ENCODE measurements at regions not wholly inside any gene's neighbourhood (a gene's known extent, or its start where the extent isn't known, plus 50 kb on each side); places are given as distances from the start of the nearest gene placed in this dataset.
"Not testable (repeated sequence)": the region's sequence is repeated elsewhere in the genome, so short reads cannot be mapped to it uniquely, and the experiment has no call there.

- H3K27ac ChIP-seq (ENCODE audit: low read depth, low read length); H3K27me3 ChIP-seq (ENCODE audit: control insufficient read depth, insufficient read depth, low read length, poor library complexity, severe bottlenecking); H3K36me3 ChIP-seq (ENCODE audit: control insufficient read depth, insufficient read depth, low read length); H3K4me3 Mint-ChIP-seq; H3K4me1 ChIP-seq (ENCODE audit: control insufficient read depth, insufficient read depth, low read length); H3K27ac Mint-ChIP-seq; H3K27me3 Mint-ChIP-seq (ENCODE audit: insufficient read depth); H3K4me1 Mint-ChIP-seq; H3K9ac ChIP-seq (ENCODE audit: extremely low read depth, low read length, poor library complexity, severe bottlenecking); H3K4me3 ChIP-seq (ENCODE audit: low read length); H3K36me3 Mint-ChIP-seq (ENCODE audit: low read depth); H3K9me3 ChIP-seq (ENCODE audit: control insufficient read depth, low read length); DNase-seq: not testable (repeated sequence)
- H3K9me3 Mint-ChIP-seq: peaks cover 14% of the 10 kb centered on the region
- 87 to 92% methylated on average over 4 to 5 of the region's 5 CpGs for WGBS, 2 experiments (ENCODE audit: insufficient coverage in 1 of 2, insufficient read length in 1 of 2)
These were observed 101.0 kb downstream of the SMC2 start for GRCh38 chr9:104195142-104195541.

- Histone ChIP-seq H3K4me1 (ENCODE audit: control insufficient read depth, insufficient read depth, low read length) (no peaks in the 10 kb centered on the region), H3K4me3 (ENCODE audit: low read length) (no peak overlapping the region), H3K9me3 (ENCODE audit: control insufficient read depth, low read length) (no peaks in the 10 kb centered on the region), H3K9ac (ENCODE audit: extremely low read depth, low read length, poor library complexity, severe bottlenecking) (no peak overlapping the region), H3K27ac (ENCODE audit: low read depth, low read length) (no peak overlapping the region), H3K27me3 (ENCODE audit: control insufficient read depth, insufficient read depth, low read length, poor library complexity, severe bottlenecking) (no peaks in the 10 kb centered on the region), H3K36me3 (ENCODE audit: control insufficient read depth, insufficient read depth, low read length) (no peaks in the 10 kb centered on the region)
- H3K36me3 Mint-ChIP-seq (ENCODE audit: low read depth): no peaks in the 10 kb centered on the region
- no peak overlapping the region for H3K27ac Mint-ChIP-seq
- no peak for TF ChIP-seq CTCF (conservative IDR thresholded peaks at IDR 0.05)
- H3K4me3 Mint-ChIP-seq: no peak overlapping the region
- no peak for DNase-seq
- H3K4me1 Mint-ChIP-seq: no peaks in the 10 kb centered on the region
- H3K27me3 Mint-ChIP-seq (ENCODE audit: insufficient read depth): no peaks in the 10 kb centered on the region
- peaks cover 11% of the 10 kb centered on the region for H3K9me3 Mint-ChIP-seq
- 75 to 90% methylated on average over 4 to 28 of the region's 28 CpGs for WGBS, 2 experiments (ENCODE audit: insufficient coverage in 1 of 2, insufficient read length in 1 of 2)
These were observed 106.4 kb downstream of the SMC2 start for GRCh38 chr9:104200456-104200994.

GRCh38 chr9:104206766-104207165, 112.7 kb downstream of the SMC2 start:
- no peak overlapping the region for H3K27ac ChIP-seq (ENCODE audit: low read depth, low read length)
- WGBS, 2 experiments (ENCODE audit: insufficient coverage in 1 of 2, insufficient read length in 1 of 2): 86 to 93% methylated on average over 3 of the region's 3 CpGs
- H3K4me1 ChIP-seq (ENCODE audit: control insufficient read depth, insufficient read depth, low read length): no peaks in the 10 kb centered on the region
- H3K9ac ChIP-seq (ENCODE audit: extremely low read depth, low read length, poor library complexity, severe bottlenecking): no peak overlapping the region
- Mint-ChIP-seq H3K27me3 (ENCODE audit: insufficient read depth) (no peaks in the 10 kb centered on the region), H3K27ac (no peak overlapping the region), H3K9me3 (no peaks in the 10 kb centered on the region), H3K4me3 (no peak overlapping the region), H3K36me3 (ENCODE audit: low read depth) (no peaks in the 10 kb centered on the region), H3K4me1 (peaks cover 8% of the 10 kb centered on the region)
- no peaks in the 10 kb centered on the region for H3K27me3 ChIP-seq (ENCODE audit: control insufficient read depth, insufficient read depth, low read length, poor library complexity, severe bottlenecking)
- no peak for TF ChIP-seq CTCF (conservative IDR thresholded peaks at IDR 0.05)
- DNase-seq: no peak
- no peaks in the 10 kb centered on the region for H3K9me3 ChIP-seq (ENCODE audit: control insufficient read depth, low read length)
- H3K4me3 ChIP-seq (ENCODE audit: low read length): no peak overlapping the region
- H3K36me3 ChIP-seq (ENCODE audit: control insufficient read depth, insufficient read depth, low read length): no peaks in the 10 kb centered on the region

GRCh38 chr9:104209387-104209786, 115.3 kb downstream of the SMC2 start:
- Histone ChIP-seq H3K9me3 (ENCODE audit: control insufficient read depth, low read length) (no peaks in the 10 kb centered on the region), H3K9ac (ENCODE audit: extremely low read depth, low read length, poor library complexity, severe bottlenecking) (no peak overlapping the region), H3K36me3 (ENCODE audit: control insufficient read depth, insufficient read depth, low read length) (no peaks in the 10 kb centered on the region), H3K27ac (ENCODE audit: low read depth, low read length) (no peak overlapping the region), H3K4me3 (ENCODE audit: low read length) (no peak overlapping the region), H3K4me1 (ENCODE audit: control insufficient read depth, insufficient read depth, low read length) (no peaks in the 10 kb centered on the region), H3K27me3 (ENCODE audit: control insufficient read depth, insufficient read depth, low read length, poor library complexity, severe bottlenecking) (no peaks in the 10 kb centered on the region)
- Mint-ChIP-seq H3K4me3 (no peak overlapping the region), H3K36me3 (ENCODE audit: low read depth) (no peaks in the 10 kb centered on the region), H3K27ac (no peak overlapping the region), H3K27me3 (ENCODE audit: insufficient read depth) (no peaks in the 10 kb centered on the region), H3K9me3 (no peaks in the 10 kb centered on the region), H3K4me1 (peaks cover 8% of the 10 kb centered on the region)
- 91 to 94% methylated on average over 7 to 9 of the region's 9 CpGs for WGBS, 2 experiments (ENCODE audit: insufficient coverage in 1 of 2, insufficient read length in 1 of 2)
- DNase-seq: no peak
- TF ChIP-seq CTCF (conservative IDR thresholded peaks at IDR 0.05): no peak
